Neural progenitor cell (in vitro differentiated cells): ENCODE measurements at regions not wholly inside any gene's neighbourhood (a gene's known extent, or its start where the extent isn't known, plus 50 kb on each side); places are given as distances from the start of the nearest gene placed in this dataset.
"Not testable (repeated sequence)": the region's sequence is repeated elsewhere in the genome, so short reads cannot be mapped to it uniquely, and the experiment has no call there.

ENCODE experiments used
- DNase-seq: peaks from one replicate; pipeline ENCODE4 v3.0.0-alpha.2; 2016; ENCODE audit warnings: low spot score
- H2AFZ ChIP-seq: fragments of 200-600 bp; sonication (generic); replicated peaks from 2 replicates; pipeline ENCODE4 v1.6.1; 2016; ENCODE audit warnings: antibody characterized with exemption
- H3F3A ChIP-seq: fragments of 200-600 bp; sonication (generic); 2 replicates; pipeline ENCODE4 v1.6.1; 2016; ENCODE audit warnings: antibody characterized with exemption, low read depth
- H3K27ac ChIP-seq: fragments of 200-600 bp; sonication (generic); 2 replicates; pipeline ENCODE4 v1.5.1; 2016; ENCODE audit warnings: mild to moderate bottlenecking
- H3K27me3 ChIP-seq: fragments of 200-600 bp; sonication (generic); 2 replicates; pipeline ENCODE4 v1.6.1; 2016; ENCODE audit warnings: mild to moderate bottlenecking, moderate library complexity
- H3K36me3 ChIP-seq: fragments of 200-600 bp; sonication (generic); 2 replicates; pipeline ENCODE4 v1.5.1; 2016
- H3K4me1 ChIP-seq: fragments of 200-600 bp; sonication (generic); 2 replicates; pipeline ENCODE4 v1.6.1; 2016; ENCODE audit warnings: mixed run types
- H3K4me2 ChIP-seq: fragments of 200-600 bp; sonication (generic); 2 replicates; pipeline ENCODE4 v1.6.1; 2016
- H3K4me3 ChIP-seq: fragments of 200-600 bp; sonication (generic); 2 replicates; pipeline ENCODE4 v1.5.1; 2016
- H3K79me2 ChIP-seq: fragments of 200-600 bp; sonication (generic); 2 replicates; pipeline ENCODE4 v1.6.1; 2016; ENCODE audit warnings: low read depth
- H3K9ac ChIP-seq: fragments of 200-600 bp; sonication (generic); 2 replicates; pipeline ENCODE4 v1.6.1; 2016
- H3K9me3 ChIP-seq: fragments of 200-600 bp; sonication (generic); 2 replicates; pipeline ENCODE4 v1.5.1; 2016; ENCODE audit warnings: low read depth
- H4K20me1 ChIP-seq: fragments of 200-600 bp; sonication (generic); 2 replicates; pipeline ENCODE4 v1.6.1; 2016; ENCODE audit warnings: low read depth
- H3K27ac Mint-ChIP-seq: 3 replicates; pipeline ENCODE4 v1.8.0; 2021; ENCODE audit warnings: mixed read lengths
- H3K27me3 Mint-ChIP-seq: 2 replicates; pipeline ENCODE4 v1.8.0; 2022; ENCODE audit warnings: low read depth, mild to moderate bottlenecking, inconsistent platforms, moderate library complexity, mixed read lengths; ENCODE audit not compliant: insufficient read depth
- H3K36me3 Mint-ChIP-seq: 3 replicates; pipeline ENCODE4 v1.8.0; 2021; ENCODE audit warnings: mixed read lengths
- H3K4me1 Mint-ChIP-seq: 3 replicates; pipeline ENCODE4 v1.8.0; 2021; ENCODE audit warnings: mixed read lengths
- H3K4me3 Mint-ChIP-seq: 3 replicates; pipeline ENCODE4 v1.8.0; 2021; ENCODE audit warnings: mild to moderate bottlenecking, moderate library complexity, mixed read lengths
- H3K9me3 Mint-ChIP-seq: 3 replicates; pipeline ENCODE4 v1.8.0; 2020; ENCODE audit warnings: mixed read lengths
- CTCF ChIP-seq: fragments of 200-600 bp; sonication (generic); IDR thresholded peaks from 2 replicates; pipeline ENCODE4 v1.5.1; 2017; ENCODE audit warnings: antibody characterized with exemption, mild to moderate bottlenecking
- EZH2 ChIP-seq: fragments of 200-600 bp; sonication (generic); IDR thresholded peaks from 2 replicates; pipeline ENCODE4 v1.6.1; 2017; ENCODE audit warnings: antibody characterized with exemption, mild to moderate bottlenecking, moderate library complexity
- EZH2phosphoT487 ChIP-seq: fragments of 200-600 bp; sonication (generic); IDR thresholded peaks from 2 replicates; pipeline ENCODE4 v1.6.1; 2017; ENCODE audit warnings: antibody characterized with exemption

GRCh38 chr3:165502707-165503106 lies 306.5 kb upstream of the SLITRK3 start:
- Histone ChIP-seq H3F3A (no peaks in the 10 kb centered on the region), H3K36me3 (no peaks in the 10 kb centered on the region), H3K79me2 (no peaks in the 10 kb centered on the region), H3K27me3 (no peaks in the 10 kb centered on the region), H2AFZ (no peak overlapping the region), H3K27ac (no peak overlapping the region), H3K9me3 (no peaks in the 10 kb centered on the region), H3K4me2 (peak overlapping the region; percentile 46), H4K20me1 (no peaks in the 10 kb centered on the region), H3K9ac (no peak overlapping the region), H3K4me1 (peaks cover 15% of the 10 kb centered on the region), H3K4me3 (no peak overlapping the region)
- no peaks in the 10 kb centered on the region for H3K27me3 Mint-ChIP-seq
- H3K27ac Mint-ChIP-seq = no peak overlapping the region
- H3K36me3 Mint-ChIP-seq = no peaks in the 10 kb centered on the region
- no peak for TF ChIP-seq CTCF
- TF ChIP-seq EZH2 = no peak
- no peak for TF ChIP-seq EZH2phosphoT487
- DNase-seq = peak; percentile 52
- H3K4me1 Mint-ChIP-seq = peaks cover 5% of the 10 kb centered on the region
- H3K4me3 Mint-ChIP-seq = no peak overlapping the region
- H3K9me3 Mint-ChIP-seq = peaks cover 7% of the 10 kb centered on the region

- H3K9me3 ChIP-seq, H3K4me3 ChIP-seq, H4K20me1 ChIP-seq, H3K9me3 Mint-ChIP-seq, H3F3A ChIP-seq, H2AFZ ChIP-seq, DNase-seq, H3K4me3 Mint-ChIP-seq, H3K4me1 Mint-ChIP-seq, H3K27ac ChIP-seq, H3K79me2 ChIP-seq, H3K36me3 Mint-ChIP-seq, H3K4me2 ChIP-seq, H3K9ac ChIP-seq, H3K27me3 Mint-ChIP-seq, H3K36me3 ChIP-seq, H3K27me3 ChIP-seq, H3K27ac Mint-ChIP-seq: not testable (repeated sequence)
- peaks cover 13% of the 10 kb centered on the region for H3K4me1 ChIP-seq
Measured at GRCh38 chr3:165498742-165499141, 302.6 kb upstream of the SLITRK3 start.

GRCh38 chr3:165491487-165491886 lies 295.3 kb upstream of the SLITRK3 start:
- H3K27ac Mint-ChIP-seq = no peak overlapping the region
- Histone ChIP-seq H3K9ac (no peak overlapping the region), H4K20me1 (no peaks in the 10 kb centered on the region), H3F3A (no peaks in the 10 kb centered on the region), H2AFZ (no peak overlapping the region), H3K27ac (no peak overlapping the region), H3K9me3 (no peaks in the 10 kb centered on the region), H3K4me2 (no peak overlapping the region), H3K4me1 (no peaks in the 10 kb centered on the region), H3K36me3 (no peaks in the 10 kb centered on the region), H3K27me3 (no peaks in the 10 kb centered on the region), H3K79me2 (no peaks in the 10 kb centered on the region), H3K4me3 (no peak overlapping the region)
- no peak overlapping the region for H3K4me3 Mint-ChIP-seq
- no peak for DNase-seq
- H3K27me3 Mint-ChIP-seq = no peaks in the 10 kb centered on the region
- no peaks in the 10 kb centered on the region for H3K4me1 Mint-ChIP-seq
- H3K36me3 Mint-ChIP-seq = no peaks in the 10 kb centered on the region
- TF ChIP-seq EZH2phosphoT487 (no peak), EZH2 (no peak), CTCF (no peak)
- H3K9me3 Mint-ChIP-seq = no peaks in the 10 kb centered on the region

GRCh38 chr3:165476399-165477060 lies 280.3 kb upstream of the SLITRK3 start:
- H3K36me3 Mint-ChIP-seq = no peaks in the 10 kb centered on the region
- Histone ChIP-seq H3K4me3 (no peak overlapping the region), H3K4me1 (no peaks in the 10 kb centered on the region), H3K27me3 (no peaks in the 10 kb centered on the region), H3K27ac (no peak overlapping the region), H3K9me3 (peaks cover 4% of the 10 kb centered on the region), H4K20me1 (no peaks in the 10 kb centered on the region), H3K4me2 (no peak overlapping the region), H3K79me2 (no peaks in the 10 kb centered on the region), H3F3A (no peaks in the 10 kb centered on the region), H3K9ac (no peak overlapping the region), H2AFZ (no peak overlapping the region), H3K36me3 (no peaks in the 10 kb centered on the region)
- no peak overlapping the region for H3K27ac Mint-ChIP-seq
- no peak for DNase-seq
- no peak overlapping the region for H3K4me3 Mint-ChIP-seq
- no peaks in the 10 kb centered on the region for H3K27me3 Mint-ChIP-seq
- peaks cover 9% of the 10 kb centered on the region for H3K9me3 Mint-ChIP-seq
- TF ChIP-seq EZH2 = no peak
- no peak for TF ChIP-seq CTCF
- TF ChIP-seq EZH2phosphoT487 = no peak
- no peaks in the 10 kb centered on the region for H3K4me1 Mint-ChIP-seq
